M059J (cell line): ENCODE measurements at regions not wholly inside any gene's neighbourhood (a gene's known extent, or its start where the extent isn't known, plus 50 kb on each side); places are given as distances from the start of the nearest gene placed in this dataset.

Source experiments
- DNase-seq: peaks from one replicate; pipeline ENCODE4 v3.0.0-alpha.2; 2012; ENCODE audit warnings: low read depth

DNA sequence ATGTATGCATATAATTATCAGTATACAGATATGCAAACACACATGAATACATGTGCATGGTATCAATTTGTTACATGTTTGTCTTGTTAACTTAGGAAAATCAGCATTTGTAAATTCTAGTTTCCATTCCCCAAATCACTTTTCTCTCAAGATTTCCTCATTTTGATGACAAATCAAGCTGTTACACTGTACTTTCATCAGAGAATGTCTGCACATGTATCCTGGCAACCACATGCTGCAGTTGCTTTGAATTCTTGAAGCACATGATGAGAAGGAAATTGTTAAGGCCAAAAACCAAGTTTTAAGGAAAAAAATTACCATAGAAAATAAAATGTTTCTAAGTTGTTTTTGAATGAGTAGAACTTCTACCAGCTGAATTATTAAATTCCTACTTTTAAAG lies 1834.5 kb downstream of the EFNA5 start:
- no peak for DNase-seq

DNA sequence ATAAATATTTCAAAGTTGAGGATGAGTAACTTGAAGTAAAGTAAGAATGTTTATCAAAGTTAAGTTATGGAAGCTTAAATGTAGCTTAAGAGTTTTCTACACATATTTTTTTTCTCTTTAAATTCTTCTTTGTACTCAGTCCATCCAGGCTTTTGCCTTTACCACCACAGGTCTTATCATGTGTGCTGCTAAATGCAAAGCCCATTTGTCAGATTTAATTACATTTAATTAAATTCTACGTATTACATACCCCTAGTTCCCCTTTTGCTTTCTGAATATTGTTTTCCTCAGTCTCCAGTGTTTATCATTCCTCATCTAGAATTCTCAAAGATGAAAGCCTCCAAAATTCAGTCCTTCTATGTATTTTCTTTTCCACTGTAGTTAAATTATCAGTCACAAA lies 1841.9 kb downstream of the EFNA5 start:
- no peak for DNase-seq

DNA sequence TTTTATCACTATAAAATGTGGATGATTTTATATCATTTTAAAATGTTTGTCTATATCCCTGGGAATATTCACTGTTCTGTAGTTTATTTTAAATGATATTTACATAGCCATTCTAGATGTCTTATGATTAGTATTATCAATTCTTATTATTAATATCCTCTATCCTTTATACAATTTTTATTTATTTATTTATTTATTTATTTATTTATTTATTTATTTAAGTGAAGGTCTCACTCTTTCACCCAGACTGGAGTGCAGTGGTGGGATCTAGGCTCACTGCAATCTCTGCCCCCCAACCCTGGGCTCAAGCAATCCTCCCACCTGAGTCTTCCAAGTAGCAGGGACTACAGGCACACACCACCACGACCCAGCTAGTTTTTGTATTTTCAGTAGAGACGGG lies 1848.9 kb downstream of the EFNA5 start:
- DNase-seq: no peak

- peak; percentile 2 for DNase-seq
These were observed 1852.8 kb downstream of the EFNA5 start for GRCh38 chr5:105817914-105818313.

GRCh38 chr5:105817416-105817815 lies 1853.3 kb downstream of the EFNA5 start:
- no peak for DNase-seq

- no peak for DNase-seq
These were observed 1853.8 kb downstream of the EFNA5 start for GRCh38 chr5:105816961-105817360.

- DNase-seq: no peak
These were observed 1858.4 kb downstream of the EFNA5 start for GRCh38 chr5:105812304-105812703.

- DNase-seq: no peak
These were observed 1862.8 kb downstream of the EFNA5 start for GRCh38 chr5:105807951-105808350.

DNA sequence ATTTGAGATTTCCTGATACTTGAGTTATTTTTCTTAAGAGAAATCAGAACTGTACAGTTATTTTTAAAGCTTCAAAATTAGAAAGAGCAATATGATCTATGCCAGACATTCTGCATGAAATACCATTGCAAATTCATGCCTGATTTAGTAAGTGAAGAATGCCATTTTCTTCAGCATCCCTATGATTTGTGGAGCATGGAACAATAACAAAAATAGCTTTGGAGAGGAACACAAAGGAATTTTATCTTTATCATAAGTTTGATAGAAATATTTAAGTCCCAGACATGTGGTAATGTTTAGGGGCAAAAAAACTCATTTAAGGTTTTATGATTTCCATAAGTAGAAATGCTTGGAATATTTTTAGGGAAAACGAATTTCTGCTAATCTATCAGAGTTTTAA lies 1863.4 kb downstream of the EFNA5 start:
- DNase-seq: no peak

DNA sequence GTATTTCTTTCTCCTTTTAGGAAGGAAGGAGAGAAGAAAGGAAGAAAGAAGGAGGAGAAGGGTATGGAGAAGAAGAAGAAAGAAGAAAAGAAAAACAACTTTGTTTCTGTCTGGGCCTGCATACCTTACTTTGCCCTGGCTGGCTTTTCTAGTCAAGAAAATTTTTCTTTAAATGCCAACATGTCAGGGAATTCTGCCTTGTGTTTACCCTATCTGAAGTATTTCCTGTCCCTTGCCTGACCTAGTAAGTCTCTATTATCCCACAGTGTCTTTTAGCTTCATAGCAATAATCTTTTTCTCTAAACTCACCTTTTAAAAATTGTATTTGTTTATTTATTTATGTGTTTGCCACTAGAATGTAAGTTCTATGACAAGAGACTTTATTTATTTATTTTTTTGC lies 1864.1 kb downstream of the EFNA5 start:
- no peak for DNase-seq

GRCh38 chr5:105803431-105803830 lies 1867.3 kb downstream of the EFNA5 start:
- DNase-seq: no peak

- no peak for DNase-seq
These were observed 1876.2 kb downstream of the EFNA5 start for GRCh38 chr5:105794578-105794977.

DNA sequence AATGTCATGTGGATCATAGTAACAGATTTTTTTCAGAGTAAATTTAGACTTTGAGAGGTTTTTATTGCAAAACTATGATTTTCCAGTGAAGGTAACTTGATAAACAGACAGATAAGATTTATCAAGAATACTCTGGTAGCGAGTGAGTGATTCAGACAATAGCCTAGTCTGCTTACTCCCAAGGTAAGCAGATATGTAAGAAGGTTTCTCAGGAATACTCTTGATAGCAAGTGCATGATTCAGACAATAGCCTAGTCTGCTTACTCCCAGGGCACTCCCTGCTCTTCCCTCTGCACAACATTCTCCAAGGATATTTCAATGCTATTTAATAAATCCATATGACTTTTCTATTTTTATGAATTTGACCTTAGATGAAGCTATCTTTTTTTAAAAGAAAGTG lies 1881.5 kb downstream of the EFNA5 start:
- DNase-seq: no peak

- no peak for DNase-seq
These were observed 1886.9 kb downstream of the EFNA5 start for GRCh38 chr5:105783811-105784210.

DNA sequence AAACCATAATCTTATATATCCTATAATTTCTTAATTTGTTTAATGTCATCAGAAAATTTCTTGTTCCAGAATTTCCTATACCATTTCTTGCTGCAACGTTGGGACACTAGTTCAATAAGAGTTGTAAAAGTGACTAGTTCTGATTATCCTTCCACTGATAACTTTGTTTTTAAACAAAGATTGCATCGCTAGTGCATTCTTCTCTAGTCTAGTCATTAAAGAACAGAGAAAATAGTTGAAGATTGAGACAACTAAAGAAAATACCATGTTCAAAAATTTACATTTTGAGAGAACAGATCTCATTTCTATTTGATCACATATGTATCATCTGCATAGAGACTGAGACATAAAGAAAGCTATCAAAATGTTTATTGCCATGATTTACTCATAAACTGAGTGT lies 1888.2 kb downstream of the EFNA5 start:
- DNase-seq: no peak

GRCh38 chr5:105773241-105773640 lies 1897.5 kb downstream of the EFNA5 start:
- DNase-seq: no peak

DNA sequence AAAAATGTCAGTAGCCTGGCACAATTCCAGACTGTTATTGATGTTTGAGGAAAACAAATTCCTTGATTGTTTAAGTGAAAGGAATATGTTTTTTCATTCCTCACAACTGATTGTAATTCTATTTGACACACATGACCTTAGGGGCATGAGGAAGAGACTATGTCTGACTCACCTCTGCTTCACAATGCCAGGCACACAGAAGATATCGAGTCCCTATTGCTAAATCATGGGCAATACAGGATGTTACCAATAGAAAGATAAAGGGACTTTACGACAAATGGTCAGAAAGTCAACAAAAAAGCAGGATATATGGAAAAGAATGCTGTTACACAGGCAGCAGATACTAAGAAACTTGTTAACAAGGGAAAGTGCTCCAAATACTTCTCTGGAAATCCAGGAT lies 1903.5 kb downstream of the EFNA5 start:
- no peak for DNase-seq

- no peak for DNase-seq
These were observed 1908.0 kb downstream of the EFNA5 start for GRCh38 chr5:105762728-105763127.

DNA sequence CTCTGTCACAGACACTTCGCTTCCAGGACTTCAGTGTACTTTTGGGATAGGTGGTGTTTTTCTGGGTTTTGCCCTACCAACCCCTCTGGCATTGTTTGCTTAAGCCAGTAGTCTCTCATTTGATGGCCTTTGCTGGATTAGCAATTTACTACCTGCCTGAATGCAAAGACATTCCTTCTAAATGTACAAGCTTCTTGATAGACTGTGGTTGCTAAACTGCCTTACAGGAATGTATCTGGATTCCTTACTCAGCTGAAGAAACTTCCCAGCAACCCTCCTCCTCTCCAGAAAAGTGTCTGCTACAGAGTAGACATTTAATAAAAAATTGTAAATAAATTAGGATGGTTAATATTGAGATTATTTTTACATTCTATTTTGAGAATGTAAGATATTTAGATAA lies 1916.7 kb downstream of the EFNA5 start:
- DNase-seq: no peak

DNA sequence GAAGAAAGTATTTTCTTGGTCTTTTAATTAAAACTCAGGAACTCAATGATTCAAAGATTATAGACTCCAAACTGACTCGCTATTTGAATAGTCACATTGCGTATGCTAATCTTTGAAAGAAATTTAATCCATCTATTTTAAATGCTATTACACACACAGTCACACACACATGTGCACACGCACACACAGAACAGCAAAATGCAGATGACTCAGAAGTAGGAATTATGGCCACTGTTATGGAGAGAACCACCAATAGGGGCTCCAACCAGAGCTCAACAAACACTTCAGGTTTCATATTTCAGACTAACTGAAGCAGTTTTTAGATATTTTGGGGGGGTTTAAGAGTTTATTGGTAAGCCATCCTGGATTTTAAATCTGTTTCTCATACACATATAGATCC lies 1917.9 kb downstream of the EFNA5 start:
- DNase-seq: no peak

DNA sequence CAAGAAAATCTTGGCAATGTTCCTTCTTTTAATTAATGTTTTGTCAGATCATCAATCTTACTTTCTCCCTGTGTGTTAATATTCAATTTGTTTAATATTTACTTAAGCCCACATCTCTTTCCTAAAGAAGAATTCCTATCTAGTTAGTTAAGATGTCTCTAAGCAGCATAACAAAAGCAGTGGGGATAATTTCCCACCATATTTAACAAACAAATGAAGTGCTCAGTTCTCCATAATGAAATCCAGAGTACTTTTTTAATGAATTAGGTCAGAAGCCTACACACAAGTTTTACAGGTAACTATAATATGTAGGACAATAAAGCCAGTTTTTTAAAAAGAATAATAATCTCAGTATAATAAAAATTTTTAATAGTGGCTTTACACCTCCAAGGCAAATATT lies 1918.8 kb downstream of the EFNA5 start:
- DNase-seq: no peak

DNA sequence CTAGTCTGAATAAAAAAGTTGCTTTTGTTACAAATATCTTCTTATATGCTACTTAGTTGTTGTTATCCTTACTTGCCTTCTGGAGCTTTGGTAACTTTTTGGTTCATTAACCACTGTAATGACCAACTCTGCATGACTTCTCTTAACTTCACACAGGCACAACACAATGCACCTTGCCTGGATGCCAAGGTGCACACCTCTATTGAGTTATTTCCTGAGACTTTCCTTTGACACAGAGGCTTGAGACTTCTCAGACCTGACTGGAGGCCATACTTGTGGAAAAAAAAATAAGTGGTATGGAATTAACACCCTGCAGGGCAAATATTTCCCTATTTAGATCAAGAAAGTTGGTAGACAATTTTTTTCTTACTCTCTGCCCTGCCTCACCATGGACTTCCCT lies 1925.6 kb downstream of the EFNA5 start:
- no peak for DNase-seq

DNA sequence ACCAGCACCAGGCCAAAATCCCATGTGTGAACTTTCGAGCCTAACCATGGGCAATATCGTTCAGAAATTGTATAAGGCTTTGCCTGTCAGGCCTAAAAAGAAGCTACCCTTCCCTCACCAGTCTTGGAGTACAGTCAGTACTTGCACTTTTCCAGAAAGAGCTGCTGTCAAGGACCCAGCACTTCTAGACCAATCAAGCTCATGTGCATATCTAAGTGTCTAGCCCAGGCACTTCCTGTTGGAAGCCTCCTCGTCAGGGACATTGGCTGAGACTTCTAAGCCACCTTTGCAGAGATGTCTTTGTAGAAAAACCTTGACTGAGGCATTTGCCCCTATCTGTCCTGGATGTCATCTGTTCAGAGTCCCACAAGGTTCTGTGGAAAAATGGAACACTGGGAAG lies 1930.5 kb downstream of the EFNA5 start:
- peak; percentile 5 for DNase-seq

DNA sequence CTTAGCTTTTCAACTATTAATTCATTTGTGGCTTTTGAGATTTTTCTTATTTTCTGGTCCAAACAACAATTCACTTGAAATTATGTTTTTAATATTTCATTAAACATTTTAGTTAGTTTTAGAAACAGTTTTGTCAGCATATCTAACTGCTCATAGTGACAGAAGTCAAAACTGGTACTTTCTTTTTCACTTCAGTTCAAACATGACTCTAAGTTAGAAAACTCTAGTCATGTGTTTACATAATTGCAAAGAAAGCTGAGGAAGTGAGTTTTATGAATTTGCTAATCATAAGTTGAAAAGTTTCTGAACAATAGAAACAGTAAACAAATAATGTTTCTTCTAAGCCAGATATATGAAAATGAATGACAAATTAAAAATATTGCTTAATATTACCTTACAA lies 1931.0 kb downstream of the EFNA5 start:
- DNase-seq: no peak

GRCh38 chr5:105735704-105736103 lies 1935.0 kb downstream of the EFNA5 start:
- DNase-seq: no peak
